HG03280 (cell line): ENCODE measurements at regions not wholly inside any gene's neighbourhood (a gene's known extent, or its start where the extent isn't known, plus 50 kb on each side); places are given as distances from the start of the nearest gene placed in this dataset.

Experiments used
- ATAC-seq: cut with Tn5 transposase; IDR thresholded peaks from one replicate; pipeline ENCODE4 v1.9.1; 2021; ENCODE audit warnings: mild to moderate bottlenecking, moderate library complexity; ENCODE audit not compliant: unreplicated experiment

DNA sequence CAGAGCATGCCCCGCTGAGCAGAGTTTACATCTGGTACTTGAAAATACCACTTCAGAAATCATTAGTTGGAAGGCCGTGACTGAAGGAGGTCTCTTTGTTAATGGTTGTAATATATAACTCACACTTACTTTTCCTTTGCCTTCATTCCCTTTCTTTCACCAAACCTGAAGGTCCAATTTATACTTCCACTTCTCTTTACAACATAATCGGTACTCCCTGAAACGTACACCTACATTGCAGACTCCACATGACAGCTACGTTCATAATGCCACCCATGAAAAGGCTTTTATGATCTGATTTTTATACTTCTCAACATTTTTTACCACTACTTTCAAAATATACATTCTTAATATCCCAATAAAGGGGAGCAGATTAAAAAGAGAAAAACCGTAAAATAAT lies 298.7 kb downstream of the C4orf33 start:
- no peak for ATAC-seq

DNA sequence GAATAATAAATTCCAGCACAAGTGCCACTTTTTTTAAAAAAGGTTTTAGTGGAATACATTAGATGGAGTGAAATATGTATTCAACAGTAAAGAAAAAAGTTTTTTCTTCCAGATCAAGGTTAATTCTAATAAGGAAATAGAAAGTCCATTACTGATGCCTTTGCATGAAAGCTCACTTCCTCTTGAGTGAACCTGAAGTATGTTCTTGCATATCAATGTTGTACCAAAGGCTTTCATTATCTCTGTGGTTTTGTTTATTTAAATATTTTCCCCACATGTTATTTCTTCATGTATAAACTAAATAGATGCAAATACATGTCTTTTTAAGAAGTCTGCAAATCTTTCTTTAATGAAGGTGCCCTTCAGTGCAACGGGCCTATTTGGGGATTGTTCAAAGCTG lies 307.9 kb downstream of the C4orf33 start:
- ATAC-seq: no peak

DNA sequence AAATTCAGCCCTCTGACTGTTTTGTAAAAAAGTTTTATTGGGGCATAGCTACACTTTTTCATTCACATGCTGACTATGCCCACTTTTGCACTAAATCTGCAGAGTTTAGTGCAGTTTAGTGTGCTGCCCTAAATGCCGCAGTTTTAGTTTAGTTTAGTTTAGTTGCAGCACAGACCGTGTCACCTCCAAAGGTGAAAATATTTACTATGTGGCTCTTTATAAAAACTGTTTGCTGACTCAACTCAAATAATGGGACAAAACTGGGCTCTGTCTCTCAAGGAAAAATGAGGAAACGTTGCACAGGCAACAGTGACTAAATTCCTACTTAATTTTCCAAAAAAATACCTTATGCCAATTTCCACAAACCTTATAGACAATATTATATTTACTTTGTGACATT lies 314.2 kb downstream of the C4orf33 start:
- ATAC-seq: no peak

DNA sequence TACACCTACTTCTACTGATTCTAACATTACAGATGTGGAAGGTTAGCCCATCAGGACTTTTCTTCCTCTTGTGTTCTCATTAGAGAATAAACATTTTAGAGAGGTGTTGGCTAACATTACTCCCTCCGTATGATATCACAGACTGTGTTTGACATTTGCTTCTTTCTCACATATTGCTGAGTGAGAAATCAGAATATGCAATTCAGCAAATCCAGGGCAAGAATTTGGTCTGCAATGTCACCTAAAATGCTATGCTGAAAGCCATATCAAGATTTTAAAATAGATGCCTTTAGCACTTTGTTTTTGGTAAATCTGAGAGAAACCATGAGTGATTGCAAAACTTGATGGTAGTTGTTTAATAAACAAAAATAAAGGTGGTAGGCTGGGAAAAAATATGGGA lies 319.1 kb downstream of the C4orf33 start:
- ATAC-seq: no peak

DNA sequence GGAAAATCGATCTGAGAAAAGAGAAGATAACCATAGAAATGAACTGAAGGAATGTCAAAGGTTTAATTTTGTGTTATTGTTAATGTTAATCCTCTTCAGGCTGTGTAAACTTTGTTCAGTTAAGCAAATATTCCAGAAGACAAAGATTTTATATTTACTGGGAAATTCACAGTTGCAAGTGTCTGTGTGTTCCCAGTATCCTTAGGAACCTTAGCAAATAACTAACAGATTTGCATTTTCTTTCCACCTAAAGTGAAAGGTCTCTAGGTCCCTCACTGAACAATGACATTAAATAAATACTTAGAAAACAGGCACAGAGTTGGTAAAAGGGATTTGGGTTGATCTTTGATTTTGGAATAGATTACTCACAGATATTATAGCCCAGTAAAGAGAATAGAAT lies 324.7 kb downstream of the C4orf33 start:
- ATAC-seq: no peak

DNA sequence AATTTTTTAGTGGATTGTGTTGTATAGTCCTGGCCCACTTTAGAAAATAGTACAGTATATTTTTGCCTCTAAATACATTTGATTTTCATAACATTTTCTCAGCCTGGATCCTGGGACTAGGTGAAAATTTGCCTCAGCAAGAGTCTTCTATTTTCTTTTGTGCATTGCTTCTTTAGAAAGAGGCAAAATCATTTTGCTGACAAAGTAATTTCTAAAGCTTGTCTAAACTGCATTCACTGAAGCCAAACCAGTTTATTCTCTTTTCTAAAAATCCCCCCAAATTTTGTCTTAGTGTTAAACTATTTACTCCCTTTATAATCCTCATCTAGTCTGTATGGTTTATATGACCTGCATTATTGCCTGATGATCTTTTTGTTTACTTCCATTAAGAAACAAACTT lies 326.3 kb downstream of the C4orf33 start:
- no peak for ATAC-seq

DNA sequence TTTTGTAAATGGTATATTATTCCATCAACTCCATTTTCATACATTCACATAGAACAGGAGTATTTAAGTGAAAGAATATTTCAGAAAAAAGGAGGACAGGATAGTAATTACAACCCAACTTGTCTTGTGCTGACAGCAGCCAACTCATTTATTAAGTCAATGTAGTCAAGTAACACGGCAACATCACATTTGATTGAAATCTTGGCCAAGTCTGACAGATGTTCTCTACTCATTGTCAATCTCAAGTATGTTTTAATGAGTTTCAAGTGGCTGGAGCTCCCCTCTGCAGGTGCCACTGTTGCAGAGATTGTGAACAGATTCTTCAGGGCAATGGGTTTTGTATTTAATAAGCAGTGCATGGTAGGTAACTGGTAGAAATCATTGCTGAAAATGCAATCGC lies 332.5 kb downstream of the C4orf33 start:
- no peak for ATAC-seq

DNA sequence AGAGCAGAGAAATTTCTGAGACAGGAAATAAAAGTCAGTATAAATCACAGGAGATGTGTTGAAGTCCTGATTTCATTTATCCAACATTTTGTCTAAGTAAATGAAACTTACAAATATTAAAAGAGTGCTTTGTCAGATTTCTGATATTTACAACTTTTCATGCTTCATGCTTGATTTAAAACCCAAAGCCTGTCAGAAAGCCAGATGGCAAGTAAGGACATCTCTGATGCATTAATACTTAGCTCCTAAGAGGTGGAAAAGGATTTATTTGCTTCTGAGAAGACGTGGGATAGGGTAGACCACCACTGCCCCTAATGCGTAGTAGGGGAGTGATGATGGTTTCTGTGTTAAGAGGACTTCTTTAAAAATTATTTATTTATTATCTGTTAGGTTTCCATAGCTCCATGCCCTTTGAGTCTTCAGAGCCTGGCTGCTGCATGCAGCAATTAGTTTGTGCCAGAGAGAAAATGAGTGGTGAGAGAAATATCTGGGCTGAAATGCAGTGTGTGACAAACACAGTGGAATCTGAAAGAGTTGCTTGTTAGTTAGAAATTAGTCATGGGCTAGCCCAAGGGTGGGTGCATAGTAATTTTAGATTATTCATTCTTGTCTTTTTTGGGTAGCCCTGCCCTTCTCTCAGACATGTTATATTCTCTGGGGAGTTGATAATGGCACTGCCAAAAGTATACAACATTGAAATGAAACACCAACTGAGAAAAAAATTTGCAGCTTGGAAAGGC lies 333.8 kb downstream of the C4orf33 start:
- ATAC-seq: no peak

DNA sequence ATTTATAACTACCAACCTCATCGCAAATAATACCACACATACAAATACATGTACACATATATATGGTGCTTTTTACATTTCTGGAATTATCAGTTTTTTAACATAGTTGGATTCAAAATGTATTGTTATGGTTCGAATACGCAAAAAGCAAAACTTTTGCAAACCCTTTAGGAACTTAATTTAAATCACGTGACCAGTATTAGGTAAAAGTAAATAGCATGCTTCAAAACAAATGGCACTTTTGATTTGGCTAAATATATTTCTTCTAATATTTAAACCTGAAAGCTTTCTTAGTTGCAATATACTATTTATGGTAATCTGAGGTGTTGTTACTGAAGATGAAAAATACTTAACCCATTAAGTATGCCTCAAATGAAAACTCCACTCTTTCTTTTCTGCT lies 341.4 kb downstream of the C4orf33 start:
- ATAC-seq: no peak

DNA sequence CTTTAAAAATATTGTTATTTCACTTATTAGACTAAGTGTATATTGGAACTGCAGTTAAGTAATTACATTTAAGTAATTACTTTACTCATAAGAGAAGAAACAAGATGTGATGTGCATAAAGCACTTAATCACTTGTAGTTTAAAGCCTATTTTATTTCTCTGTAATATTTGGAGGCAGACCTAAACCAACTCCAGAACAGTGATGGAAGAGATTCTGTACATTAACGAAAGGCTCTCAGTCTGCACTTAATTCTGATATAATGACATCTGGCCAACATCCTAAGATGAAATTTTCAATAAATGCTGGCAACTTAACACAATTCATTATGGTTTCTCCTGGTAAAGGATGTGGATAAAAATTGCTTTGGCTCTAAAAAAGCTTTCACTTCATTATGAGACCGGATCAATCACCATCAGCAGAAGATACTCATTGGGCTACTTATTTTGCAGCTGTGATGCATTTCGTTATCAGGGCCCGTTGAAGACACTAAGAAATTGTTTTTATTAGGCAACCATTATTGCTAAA lies 342.6 kb downstream of the C4orf33 start:
- no peak for ATAC-seq

DNA sequence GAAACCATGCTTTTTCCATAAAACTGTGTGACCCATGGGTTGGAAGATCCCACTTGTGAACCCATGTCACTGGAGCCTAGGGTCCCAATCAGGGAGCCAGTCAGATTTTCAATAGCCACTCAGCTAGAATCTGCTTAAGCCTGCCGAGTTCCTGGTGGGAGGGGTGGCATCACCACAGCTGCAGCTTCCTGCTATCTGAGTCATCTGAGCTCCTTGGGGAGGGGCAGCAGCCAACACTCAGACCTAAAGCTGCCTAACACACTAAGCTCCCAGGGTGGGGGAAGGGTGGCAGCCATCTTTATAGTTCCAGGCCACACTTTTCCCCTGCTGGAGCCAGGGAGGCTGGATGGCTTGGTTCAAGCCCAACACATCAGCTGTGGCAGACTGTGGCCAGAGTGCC lies 350.1 kb downstream of the C4orf33 start:
- no peak for ATAC-seq

DNA sequence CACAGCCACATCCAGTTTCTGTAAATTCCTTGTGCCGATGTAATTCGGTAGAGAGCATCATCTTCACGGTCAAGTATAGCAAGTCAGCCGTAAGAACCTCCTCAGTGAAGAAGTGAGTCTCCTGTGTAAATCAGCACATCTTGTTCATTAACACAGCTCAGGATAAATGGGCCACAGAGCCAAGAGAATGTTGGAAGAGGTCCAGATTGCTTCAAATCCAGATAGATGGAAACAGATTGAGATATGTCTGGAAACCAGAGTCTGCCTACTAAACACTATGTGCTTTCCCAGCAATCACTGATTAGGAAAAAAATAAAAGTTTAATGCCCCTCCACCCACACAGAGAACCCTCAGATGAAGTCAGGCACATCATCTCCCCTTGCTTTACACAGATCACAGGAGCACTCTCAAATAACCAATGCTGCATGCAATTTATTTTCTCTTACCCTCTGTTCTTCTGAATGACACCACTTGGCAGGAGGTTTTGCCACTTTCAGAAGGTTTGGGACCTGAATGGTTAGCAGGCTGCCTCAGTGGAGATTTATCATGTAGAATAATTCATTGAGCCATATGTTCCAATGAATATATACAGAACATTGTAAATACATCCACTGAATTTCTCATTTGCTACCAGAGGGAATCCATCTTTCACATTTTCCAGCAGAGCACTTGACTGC lies 357.7 kb downstream of the C4orf33 start:
- ATAC-seq: no peak

DNA sequence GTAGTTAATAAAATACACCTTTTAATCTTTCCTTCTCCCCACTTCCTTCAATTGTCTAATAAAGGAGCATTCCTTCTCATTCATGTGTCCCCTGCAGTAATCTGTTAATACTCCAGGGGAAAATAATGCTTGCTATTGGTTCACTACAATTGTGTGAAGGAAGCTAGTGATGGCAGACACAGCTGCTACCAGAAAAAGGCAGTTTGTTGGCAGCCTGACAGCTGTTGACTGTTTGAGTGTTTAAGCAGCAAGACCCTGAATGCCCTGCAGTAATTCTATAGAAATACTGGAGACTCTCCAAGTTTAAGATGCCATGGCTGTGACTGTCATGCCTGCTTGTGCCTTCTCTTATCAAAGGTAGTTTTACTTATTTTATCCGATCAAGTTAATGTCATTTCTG lies 359.5 kb downstream of the C4orf33 start:
- no peak for ATAC-seq

DNA sequence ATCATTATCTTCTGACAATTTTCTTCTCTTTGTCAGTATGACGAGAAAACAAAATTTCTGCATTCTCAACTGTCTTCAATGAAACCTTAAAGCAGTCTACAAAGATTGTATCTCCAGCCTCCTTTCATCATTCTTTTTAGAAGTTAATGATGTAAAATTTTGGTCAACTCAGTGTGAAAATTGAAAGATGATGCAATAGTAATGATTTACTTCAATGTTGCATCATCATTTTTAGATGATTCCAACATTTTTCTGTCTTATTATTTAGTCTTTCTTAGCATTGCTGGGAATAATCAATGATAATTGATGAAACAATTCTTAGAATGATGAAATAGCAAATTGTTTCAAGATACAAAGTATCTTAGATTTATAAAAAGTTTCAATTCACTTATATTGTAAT lies 372.7 kb downstream of the C4orf33 start:
- ATAC-seq: no peak

DNA sequence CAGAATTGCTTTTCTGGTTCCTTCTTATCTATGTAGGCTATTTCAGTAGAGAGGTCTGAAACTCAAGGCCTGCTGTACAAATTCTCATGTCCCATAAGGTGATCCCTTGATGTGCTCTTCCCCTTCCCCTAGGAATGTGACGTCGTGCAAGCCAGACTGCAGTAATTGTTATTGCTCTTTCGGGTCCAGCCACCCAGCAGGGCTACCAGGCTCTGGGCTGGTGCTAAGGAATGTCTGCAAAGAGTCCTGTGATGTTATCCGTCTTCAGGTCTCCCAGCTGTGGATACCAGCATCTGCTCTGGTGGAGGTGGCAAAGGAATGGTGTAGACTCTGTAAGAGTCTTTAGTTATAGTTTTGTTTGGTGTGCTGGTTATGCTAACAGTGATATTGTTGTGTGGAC lies 378.7 kb downstream of the C4orf33 start:
- no peak for ATAC-seq

DNA sequence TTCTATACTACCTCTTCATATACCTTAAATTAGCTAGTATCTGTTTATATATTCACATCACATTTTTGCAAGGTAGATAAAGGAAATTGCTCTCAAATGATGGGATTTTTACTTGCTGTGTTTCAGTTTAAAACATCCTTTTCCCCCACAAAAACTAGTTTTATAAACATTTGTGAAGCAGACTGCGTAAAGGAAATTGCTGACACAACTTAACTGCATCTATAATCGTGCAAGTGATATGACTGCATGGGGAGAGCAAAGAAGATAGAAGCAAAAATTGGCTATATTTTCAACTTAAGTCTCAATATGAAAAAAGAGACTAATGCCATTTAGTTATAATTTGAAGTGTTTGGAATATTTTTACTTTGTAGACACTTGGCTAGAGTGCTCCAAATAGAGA lies 385.2 kb downstream of the C4orf33 start:
- no peak for ATAC-seq

DNA sequence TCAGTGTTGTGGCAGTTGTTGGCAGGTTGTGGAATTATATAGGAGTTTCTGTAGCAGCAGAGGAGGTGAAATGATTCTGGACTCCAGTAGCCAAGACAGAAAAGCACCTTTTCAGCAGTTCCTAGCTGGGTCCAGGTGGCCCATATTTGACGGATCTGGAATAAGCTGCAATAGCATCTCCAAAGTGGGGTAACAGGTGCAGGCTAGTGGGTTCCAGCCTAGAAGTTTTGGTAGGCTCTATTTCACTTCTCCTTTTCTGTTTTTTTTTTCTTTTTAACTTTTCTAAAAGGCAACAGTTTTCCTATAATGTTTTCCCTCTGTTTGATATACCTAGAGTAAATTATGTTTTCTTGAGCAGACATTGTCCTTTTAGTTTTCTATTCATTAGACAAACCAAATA lies 392.5 kb downstream of the C4orf33 start:
- ATAC-seq: no peak

DNA sequence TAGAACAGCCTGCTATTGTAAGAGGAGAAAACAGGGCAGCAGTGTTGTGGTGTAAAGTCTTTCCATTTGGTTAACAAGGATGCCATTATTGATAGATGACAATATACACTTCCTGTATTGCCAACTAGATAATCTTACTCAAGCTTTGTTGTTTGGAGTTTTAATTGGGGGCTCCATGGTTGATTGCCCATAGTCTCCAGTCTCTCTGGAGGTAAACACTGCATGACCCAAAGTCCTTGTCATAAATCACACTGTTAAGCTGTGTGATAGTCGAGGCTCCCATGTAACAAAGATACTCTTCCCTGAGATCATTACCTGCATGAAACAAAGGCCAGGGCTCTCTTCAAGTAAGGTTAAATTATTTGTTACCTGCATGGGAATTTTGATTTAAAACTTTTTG lies 394.6 kb downstream of the C4orf33 start:
- no peak for ATAC-seq

DNA sequence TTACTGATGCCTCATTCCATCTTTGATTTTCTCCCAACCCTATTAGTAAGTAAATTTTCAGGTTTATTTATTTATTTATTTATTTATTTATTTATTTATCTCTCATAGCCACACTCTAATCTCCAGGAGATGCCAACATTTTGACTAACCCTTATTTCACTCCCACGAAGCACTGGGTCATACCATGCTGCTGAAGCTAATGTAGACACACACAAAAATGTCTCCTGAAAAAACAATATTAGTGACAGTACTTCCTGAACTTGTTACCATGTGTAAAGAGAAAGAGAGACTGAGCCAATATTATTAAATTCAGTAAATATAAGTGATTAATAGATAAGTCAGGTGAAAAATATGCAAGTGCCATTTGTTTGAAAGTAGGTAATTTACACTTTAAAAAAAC lies 402.7 kb downstream of the C4orf33 start:
- no peak for ATAC-seq

DNA sequence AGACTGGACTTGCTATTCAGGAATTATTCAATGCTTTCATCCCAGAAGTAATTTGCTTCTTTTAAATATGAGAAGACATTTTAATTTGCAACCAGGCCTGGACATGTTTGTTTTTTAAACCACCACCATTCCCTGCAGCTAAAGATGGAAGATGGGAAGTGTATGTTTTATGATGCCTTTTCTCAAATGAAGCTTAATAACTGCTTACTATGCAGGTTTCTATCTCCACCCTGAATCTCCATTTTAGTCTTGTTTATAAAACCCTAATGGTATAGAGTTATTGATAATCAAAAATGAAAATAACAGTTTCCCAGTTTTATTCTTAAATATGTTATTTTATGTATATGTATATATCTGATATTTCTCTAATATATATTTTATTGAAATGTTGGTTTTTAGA lies 418.9 kb downstream of the C4orf33 start:
- ATAC-seq: no peak

DNA sequence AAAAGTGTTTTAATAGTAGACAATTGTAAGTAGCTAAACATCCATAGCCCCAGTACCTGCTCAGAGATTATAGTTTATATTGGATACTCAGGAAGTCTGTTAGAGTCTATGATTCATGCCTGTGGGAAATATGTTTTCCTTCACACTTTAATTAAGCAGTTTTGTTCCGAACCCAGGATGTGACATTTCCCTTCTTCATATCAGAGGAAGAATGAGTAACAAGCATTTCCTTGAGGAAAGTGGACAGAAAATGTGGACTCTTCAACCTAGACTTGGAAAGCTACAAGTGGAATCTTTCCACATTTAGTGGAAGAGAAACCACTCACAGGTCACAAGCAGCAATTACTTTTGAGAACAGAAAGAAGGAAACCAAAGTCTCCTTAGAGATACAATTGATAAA lies 419.4 kb downstream of the C4orf33 start:
- no peak for ATAC-seq

DNA sequence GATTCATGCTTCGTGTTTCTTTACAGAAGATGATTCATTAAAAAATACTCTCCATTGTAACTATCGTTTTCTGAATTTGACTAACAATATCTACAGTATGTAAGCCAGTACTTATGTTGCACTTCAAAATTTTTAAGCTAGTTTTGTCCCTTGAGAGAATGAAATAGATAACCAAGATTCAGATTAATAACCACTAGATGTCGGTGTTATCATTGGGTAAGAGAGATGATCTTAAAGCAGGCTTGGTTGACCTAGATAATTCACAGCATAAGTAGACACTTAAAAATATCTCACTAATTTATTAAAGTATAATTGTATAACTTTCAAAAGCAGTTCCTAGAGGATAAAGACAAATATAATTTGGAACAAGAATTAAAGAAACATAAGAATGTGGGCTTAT lies 430.9 kb downstream of the C4orf33 start:
- ATAC-seq: no peak

DNA sequence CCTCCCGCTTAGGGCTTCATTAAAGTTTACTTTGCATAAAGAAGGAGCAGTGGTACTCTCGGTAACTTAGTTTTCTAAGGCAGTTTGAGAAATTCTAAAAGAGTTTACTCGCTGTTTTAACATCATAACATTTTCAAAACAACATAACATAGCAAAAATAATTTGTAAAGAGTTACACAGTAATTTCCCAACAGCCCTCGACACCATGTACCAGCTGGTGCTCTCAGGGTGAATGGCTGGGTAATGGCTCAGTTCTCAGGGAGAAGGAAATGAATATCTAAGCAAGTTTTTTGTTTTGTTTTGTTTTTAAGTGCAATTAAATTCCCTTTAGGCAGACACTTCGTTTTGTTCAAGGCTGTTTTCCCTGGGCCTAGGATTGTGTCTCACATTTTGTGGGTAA lies 435.3 kb downstream of the C4orf33 start:
- no peak for ATAC-seq
